ENCODE measurements at regions not wholly inside any gene's neighbourhood (a gene's known extent, or its start where the extent isn't known, plus 50 kb on each side); places are given as distances from the start of the nearest gene placed in this dataset.

GRCh38 chr2:136247204-136247950, 129.4 kb upstream of the CXCR4 start:
- DNase-seq (ENCODE audit: low read depth in 2 of 2, low spot score in 1 of 2) = no peak

- DNase-seq (ENCODE audit: low read depth in 2 of 2, low spot score in 1 of 2) = no peak
Observed at GRCh38 chr2:136246086-136246669, 128.2 kb upstream of the CXCR4 start.

DNA sequence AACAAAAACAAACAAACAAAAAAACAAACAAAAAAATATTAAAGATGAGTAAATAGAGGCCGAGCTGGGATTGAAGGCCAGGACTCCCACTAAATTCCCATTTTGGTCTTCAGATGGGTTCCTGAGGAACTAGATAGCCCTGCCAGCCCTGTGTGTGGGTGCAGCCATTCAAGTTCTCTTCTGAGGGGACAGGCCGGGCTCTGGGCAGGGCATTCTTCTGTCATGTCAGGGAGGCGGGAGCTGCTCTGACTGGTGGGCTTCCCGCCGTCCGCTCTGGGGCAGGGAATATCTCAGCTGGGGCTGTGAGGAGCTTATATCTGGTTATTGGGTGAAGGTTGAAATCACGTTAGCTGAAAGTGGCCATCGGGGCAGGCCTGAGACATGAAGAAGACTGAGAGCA, 127.3 kb upstream of the CXCR4 start:
- no peak for DNase-seq (ENCODE audit: low read depth in 2 of 2, low spot score in 1 of 2)

DNA sequence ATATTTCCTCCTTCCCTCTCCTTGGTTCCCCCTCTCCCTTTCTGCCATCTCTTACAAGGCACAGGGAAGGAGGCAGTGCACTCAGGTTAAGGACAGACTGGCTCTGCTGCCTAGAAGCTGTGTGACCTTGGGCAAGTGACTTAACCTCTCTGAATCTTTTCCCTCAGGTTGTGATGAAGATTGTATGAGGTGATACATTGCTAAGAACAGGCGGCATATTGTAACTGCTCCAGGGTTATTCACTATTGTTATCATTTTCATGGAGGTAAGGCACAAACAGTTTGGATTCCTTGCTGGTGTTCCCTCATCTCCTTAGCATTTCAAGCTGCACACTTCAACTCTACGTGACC, 126.6 kb upstream of the CXCR4 start:
- no peak for DNase-seq (ENCODE audit: low read depth in 2 of 2, low spot score in 1 of 2)

- DNase-seq (ENCODE audit: low read depth in 2 of 2, low spot score in 1 of 2) = no peak
Observed at GRCh38 chr2:136243638-136244535, 125.9 kb upstream of the CXCR4 start.

GRCh38 chr2:136242687-136243277, 124.8 kb upstream of the CXCR4 start:
- peak in 1 of 2 donors; percentile 36 for DNase-seq (ENCODE audit: low read depth in 2 of 2, low spot score in 1 of 2)

- DNase-seq (ENCODE audit: low read depth in 2 of 2, low spot score in 1 of 2) = no peak
Observed at GRCh38 chr2:136242100-136242499, 124.2 kb upstream of the CXCR4 start.

- DNase-seq (ENCODE audit: low read depth in 2 of 2, low spot score in 1 of 2) = no peak
Observed at GRCh38 chr2:136239079-136239685, 121.2 kb upstream of the CXCR4 start.

DNA sequence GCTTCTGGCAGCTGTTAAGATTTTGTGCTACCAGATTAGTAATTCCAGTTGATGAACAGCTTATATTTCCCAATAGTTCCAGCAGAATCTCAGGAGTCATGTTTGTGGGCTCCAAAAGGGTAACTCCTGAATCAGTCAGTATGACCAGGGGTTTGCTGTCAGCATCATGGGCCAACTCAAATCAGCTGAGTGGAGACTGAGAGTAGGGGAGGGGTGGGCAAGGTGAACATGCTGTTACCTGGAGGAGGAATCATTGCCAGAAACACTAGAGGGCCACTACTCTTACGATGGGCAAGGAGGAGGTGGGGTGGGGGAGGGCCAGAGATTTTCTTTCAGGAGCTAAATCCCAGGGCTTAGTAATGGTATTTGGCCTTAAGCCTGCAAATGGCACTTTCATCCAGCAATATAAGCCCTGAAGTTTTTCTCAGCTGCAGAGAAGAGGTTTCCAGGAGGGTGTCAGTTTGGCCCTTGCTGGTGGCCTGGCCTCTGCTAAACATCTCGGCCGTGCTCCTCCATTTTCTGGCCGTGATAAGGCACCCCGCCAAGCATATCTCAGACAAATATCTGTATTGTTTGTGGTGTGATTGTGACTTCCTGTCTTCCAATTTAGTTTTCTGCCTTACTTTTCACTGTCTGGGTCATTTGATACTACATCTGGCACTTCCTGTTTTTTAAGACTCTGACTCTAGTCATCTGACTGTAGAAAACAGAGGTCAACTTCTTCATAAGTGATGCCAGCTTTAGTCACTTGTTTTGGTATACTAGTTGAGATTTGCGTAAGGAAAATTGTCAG, 120.5 kb upstream of the CXCR4 start:
- no peak for DNase-seq (ENCODE audit: low read depth in 2 of 2, low spot score in 1 of 2)

GRCh38 chr2:136236019-136236418, 118.1 kb upstream of the CXCR4 start:
- DNase-seq (ENCODE audit: low read depth in 2 of 2, low spot score in 1 of 2) = no peak

GRCh38 chr2:136235546-136235945, 117.6 kb upstream of the CXCR4 start:
- no peak for DNase-seq (ENCODE audit: low read depth in 2 of 2, low spot score in 1 of 2)

DNA sequence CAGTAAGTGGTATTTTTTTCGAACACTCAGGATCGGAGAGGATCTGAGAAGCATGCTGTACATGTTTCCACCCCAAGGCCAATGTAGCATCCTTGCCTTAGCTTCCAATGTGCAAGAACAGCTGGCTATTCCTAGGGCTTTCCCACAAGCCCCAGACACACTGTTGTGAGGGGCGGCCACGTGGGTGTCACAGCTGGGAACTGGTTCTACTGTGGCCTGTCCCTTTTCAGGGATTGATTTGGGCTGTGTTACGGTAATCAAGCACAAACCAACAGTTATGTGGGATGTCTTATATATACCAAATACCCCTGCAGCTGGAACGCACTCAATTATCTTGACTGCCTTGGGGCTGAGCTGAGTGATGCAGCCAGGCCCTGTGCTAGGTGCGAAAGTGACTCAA, 116.3 kb upstream of the CXCR4 start:
- no peak for DNase-seq (ENCODE audit: low read depth in 2 of 2, low spot score in 1 of 2)

- DNase-seq (ENCODE audit: low read depth in 2 of 2, low spot score in 1 of 2) = no peak
Observed at GRCh38 chr2:136233298-136233697, 115.3 kb upstream of the CXCR4 start.

DNA sequence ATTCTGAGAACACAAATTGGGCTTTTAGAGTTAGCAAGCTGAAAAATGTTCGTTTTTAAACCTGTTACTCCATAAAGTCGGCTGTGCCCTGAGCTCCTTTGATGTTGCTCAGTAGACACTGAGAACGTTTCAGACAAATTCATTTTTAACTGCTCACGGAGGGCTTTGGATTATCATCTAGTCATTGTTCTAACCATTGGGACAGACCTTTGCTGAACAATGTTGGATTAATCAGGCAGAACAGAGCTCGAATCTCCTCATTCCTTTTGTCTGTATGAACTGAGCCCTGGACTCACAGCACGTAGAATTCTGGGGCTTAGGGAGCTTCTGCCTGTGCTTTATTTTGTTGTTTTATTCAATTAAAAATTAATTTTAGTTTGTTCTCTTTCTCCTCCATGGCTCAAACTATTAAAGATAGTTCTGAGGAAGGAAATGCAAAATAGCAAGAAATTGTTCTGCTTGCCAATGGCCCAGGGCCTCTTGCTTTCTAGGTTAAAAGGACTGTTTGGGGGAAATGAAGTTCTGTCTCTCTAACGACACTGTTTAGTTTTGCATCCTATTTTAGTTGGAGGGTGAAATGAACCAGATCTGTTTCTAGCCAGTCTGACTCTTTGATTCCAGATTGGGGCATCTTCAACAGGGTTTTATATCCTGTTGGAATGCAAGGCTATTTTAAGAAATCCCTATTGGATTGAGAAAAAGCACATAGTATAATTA, 114.7 kb upstream of the CXCR4 start:
- DNase-seq (ENCODE audit: low read depth in 2 of 2, low spot score in 1 of 2) = no peak

DNA sequence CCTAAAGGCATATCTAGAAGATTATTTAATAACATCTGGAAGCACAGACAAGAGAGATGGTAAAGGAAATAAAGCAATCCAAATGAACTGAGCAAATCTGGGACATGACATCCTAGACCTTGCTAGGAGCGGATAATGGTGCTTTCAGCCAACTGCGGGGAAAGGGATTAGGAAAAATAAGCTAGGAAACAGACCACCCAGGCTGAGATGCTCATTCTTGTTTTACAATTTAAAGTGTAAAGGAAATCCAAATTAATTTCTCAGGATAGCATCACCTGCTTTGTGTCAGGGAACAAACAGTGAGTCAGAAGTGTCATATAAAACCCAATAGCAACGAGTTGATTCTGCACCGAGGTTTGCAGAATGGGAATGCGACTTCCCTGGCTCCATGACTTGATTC, 112.5 kb upstream of the CXCR4 start:
- no peak for DNase-seq (ENCODE audit: low read depth in 2 of 2, low spot score in 1 of 2)

DNA sequence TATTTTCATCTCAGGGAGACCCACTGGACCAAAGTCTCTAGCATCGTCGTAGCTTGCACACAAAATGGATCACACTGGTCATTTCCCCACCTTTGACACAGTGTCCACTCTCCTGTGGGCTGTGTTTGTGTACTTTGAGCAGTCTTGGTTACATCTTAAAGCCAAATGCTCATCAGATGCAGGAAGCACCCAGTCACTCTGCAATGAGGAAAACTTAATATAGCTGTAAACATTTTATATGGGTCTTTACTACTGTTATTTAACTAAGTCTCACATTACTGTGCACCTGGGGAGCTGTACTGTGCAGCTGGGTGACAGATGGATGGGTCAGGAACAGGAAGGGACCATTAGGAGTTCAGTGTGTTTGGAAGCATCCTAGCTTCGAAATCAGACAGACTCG, 109.0 kb upstream of the CXCR4 start:
- no peak for DNase-seq (ENCODE audit: low read depth in 2 of 2, low spot score in 1 of 2)

DNA sequence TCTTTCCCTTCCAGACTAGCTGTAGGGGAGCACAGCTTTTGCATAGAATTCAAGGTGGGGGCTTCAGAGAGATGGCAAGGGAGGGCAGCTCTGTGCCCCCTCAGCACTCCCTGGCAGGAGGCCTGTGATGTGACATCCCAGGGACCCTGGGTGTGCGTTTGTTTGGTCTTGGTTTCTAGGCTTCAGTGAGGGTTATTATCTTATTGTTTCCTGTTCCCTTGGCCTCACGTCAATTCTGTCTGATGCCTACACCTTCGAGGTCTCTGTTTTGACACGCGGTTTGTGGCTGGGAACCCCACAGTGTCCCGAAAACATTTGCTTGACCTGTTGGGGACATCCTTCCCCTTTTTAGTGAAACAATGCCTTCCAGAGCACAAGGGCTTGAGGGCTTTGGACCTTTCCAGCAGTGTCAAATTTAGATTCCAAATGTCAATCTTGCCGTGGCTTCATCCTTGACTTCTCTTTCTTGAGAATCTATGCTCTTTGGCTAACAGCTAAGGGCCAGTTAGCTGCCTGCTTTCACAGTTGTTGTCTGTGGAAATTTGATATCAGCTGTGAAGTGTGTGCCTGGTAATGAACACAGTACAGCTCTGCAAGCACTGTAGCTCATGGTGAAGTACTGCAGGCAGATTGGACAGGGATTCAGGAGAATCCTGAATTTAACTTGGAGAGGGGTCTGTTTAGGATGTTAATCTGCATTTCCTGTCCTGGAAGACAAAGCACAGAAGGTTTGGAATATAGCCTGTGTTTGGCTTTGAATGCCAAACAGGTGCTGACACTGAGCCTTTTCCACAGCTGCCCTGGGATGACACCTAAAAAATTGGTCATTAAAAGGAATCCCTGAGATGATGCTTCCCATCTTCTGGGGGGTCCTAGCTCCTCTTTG, 108.2 kb upstream of the CXCR4 start:
- peak in 1 of 2 donors; percentile 22 for DNase-seq (ENCODE audit: low read depth in 2 of 2, low spot score in 1 of 2)

DNA sequence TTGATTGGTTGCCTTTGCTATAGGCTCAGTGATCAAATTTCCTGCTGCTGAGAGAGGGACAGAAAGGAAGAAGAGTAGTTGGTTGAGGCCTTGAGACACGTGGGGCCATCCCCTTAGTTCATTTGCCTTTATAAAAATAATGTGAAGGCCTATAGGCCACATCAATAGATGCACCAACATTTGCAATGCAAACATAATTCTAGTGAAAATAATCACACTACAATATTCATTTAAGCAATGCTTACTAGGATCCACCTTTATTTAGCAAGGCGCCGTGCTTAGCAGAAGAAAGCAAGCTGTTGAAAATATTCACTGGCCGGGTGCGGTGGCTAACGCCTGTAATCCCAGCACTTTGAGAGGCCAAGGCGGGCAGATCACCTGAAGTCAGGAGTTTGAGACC, 105.3 kb upstream of the CXCR4 start:
- no peak for DNase-seq (ENCODE audit: low read depth in 2 of 2, low spot score in 1 of 2)

DNA sequence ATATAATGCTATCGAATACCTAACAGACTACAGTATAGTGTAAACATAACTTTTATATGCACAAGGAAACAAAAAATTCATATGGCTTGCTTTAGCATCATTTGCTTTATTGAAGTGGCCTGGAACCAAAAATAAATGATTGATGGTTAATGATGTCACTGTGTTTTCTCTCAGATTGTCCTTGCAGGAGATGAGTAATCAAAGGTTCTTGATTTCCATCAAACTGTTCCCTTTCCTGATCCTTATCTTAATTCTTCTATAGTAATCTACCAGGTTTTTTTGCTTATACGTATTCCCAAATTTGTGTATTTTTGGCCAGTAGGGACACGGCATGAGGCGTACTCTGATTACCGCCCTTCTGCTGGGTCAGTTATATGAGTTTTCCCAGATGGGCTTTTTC, 104.9 kb upstream of the CXCR4 start:
- DNase-seq (ENCODE audit: low read depth in 2 of 2, low spot score in 1 of 2) = no peak
